DND-41 (cell line): ENCODE measurements at regions not wholly inside any gene's neighbourhood (a gene's known extent, or its start where the extent isn't known, plus 50 kb on each side); places are given as distances from the start of the nearest gene placed in this dataset.
A peak's percentile ranks its signal among the peaks of the same experiment; 100 is the strongest.

Source experiments
- ATAC-seq: fragments of 200-7000 bp; cut with Tn5 transposase; 3 replicates; pipeline ENCODE4 v1.9.1; 2021; ENCODE audit warnings: low read depth; ENCODE audit not compliant: insufficient read depth
- DNase-seq: peaks from one replicate; pipeline ENCODE4 v3.0.0-alpha.2; 2020
- H2AFZ ChIP-seq: 2 replicates; pipeline ENCODE4 v1.6.0; 2012; ENCODE audit warnings: low read depth, low read length
- H3K27ac ChIP-seq: 2 replicates; pipeline ENCODE4 v1.5.1; 2012; ENCODE audit warnings: low read length, inconsistent platforms
- H3K27me3 ChIP-seq: fragments of 200-600 bp; sonication (generic); 2 replicates; pipeline ENCODE4 v1.6.0; 2012; ENCODE audit warnings: low read length, mild to moderate bottlenecking, inconsistent platforms; ENCODE audit not compliant: insufficient read depth, poor library complexity
- H3K36me3 ChIP-seq: 2 replicates; pipeline ENCODE4 v1.5.1; 2012; ENCODE audit warnings: low read length, inconsistent platforms; ENCODE audit not compliant: insufficient read depth
- H3K4me1 ChIP-seq: 2 replicates; pipeline ENCODE4 v1.5.1; 2012; ENCODE audit warnings: mild to moderate bottlenecking, low read length; ENCODE audit not compliant: insufficient read depth
- H3K4me2 ChIP-seq: 2 replicates; pipeline ENCODE4 v1.6.0; 2012; ENCODE audit warnings: mild to moderate bottlenecking, moderate library complexity, low read length, inconsistent platforms; ENCODE audit not compliant: insufficient read depth
- H3K4me3 ChIP-seq, 2 experiments: fragments of 200-600 bp in 1 of 2; shearing (Covaris generic) in 1 of 2; 2 replicates each; pipeline ENCODE4 v1.5.1; 2012 to 2016; ENCODE audit warnings: inconsistent platforms in 2 of 2, low read length in 2 of 2, mild to moderate bottlenecking in 2 of 2, low read depth in 1 of 2, moderate library complexity in 1 of 2
- H3K79me2 ChIP-seq: 2 replicates; pipeline ENCODE4 v1.6.0; 2012; ENCODE audit warnings: low read length, inconsistent platforms; ENCODE audit not compliant: insufficient read depth
- H3K9ac ChIP-seq: 2 replicates; pipeline ENCODE4 v1.6.0; 2012; ENCODE audit warnings: low read depth, mild to moderate bottlenecking, inconsistent platforms, low read length, moderate library complexity
- H3K9me3 ChIP-seq: 2 replicates; pipeline ENCODE4 v1.5.1; 2012; ENCODE audit warnings: low read length, moderate library complexity, mild to moderate bottlenecking, inconsistent platforms; ENCODE audit not compliant: insufficient read depth, severe bottlenecking
- H4K20me1 ChIP-seq: 2 replicates; pipeline ENCODE4 v1.6.0; 2012; ENCODE audit warnings: low read length; ENCODE audit not compliant: insufficient read depth
- CTCF ChIP-seq: IDR thresholded peaks from 2 replicates; pipeline ENCODE4 v1.5.1; 2012; ENCODE audit warnings: borderline replicate concordance, low read length, moderate library complexity, mild to moderate bottlenecking; ENCODE audit not compliant: poor library complexity, severe bottlenecking; ENCODE audit errors: extremely low read depth
- EZH2 ChIP-seq: IDR thresholded peaks from 3 replicates; pipeline ENCODE4 v1.6.1; 2012; ENCODE audit warnings: borderline replicate concordance, low read depth, mild to moderate bottlenecking, moderate library complexity, low read length, inconsistent platforms; ENCODE audit not compliant: severe bottlenecking

- ATAC-seq, result no peak
- H3K4me2 ChIP-seq, result no peak overlapping the region
- H2AFZ ChIP-seq, result no peak overlapping the region
- H3K9ac ChIP-seq, result no peak overlapping the region
- H3K27me3 ChIP-seq, result no peaks in the 10 kb centered on the region
- no peaks in the 10 kb centered on the region for H4K20me1 ChIP-seq
- TF ChIP-seq CTCF (no peak), EZH2 (no peak)
- DNase-seq, result no peak
- H3K79me2 ChIP-seq, result no peaks in the 10 kb centered on the region
- no peak overlapping the region for H3K27ac ChIP-seq
- no peak overlapping the region for H3K4me3 ChIP-seq
- H3K4me1 ChIP-seq, result peaks cover 11% of the 10 kb centered on the region
- no peaks in the 10 kb centered on the region for H3K9me3 ChIP-seq
- no peaks in the 10 kb centered on the region for H3K36me3 ChIP-seq
Measured at GRCh38 chr3:18233987-18234716, 191.0 kb downstream of the SATB1 start.

GRCh38 chr3:18232317-18232716 is 192.8 kb downstream of the SATB1 start:
- DNase-seq, result no peak
- TF ChIP-seq CTCF (no peak), EZH2 (no peak)
- Histone ChIP-seq H3K9me3 (no peaks in the 10 kb centered on the region), H3K27me3 (no peaks in the 10 kb centered on the region), H3K4me1 (peaks cover 3% of the 10 kb centered on the region), H3K4me2 (no peak overlapping the region), H2AFZ (no peak overlapping the region), H3K9ac (no peak overlapping the region), H3K36me3 (no peaks in the 10 kb centered on the region), H3K4me3 (no peak overlapping the region), H3K79me2 (no peaks in the 10 kb centered on the region), H4K20me1 (no peaks in the 10 kb centered on the region), H3K27ac (no peak overlapping the region)
- ATAC-seq, result no peak

- TF ChIP-seq CTCF, result no peak
- no peak for TF ChIP-seq EZH2
- no peak overlapping the region for H3K27ac ChIP-seq
- H3K4me2 ChIP-seq, result no peak overlapping the region
Measured at GRCh38 chr3:18228060-18228459, 197.1 kb downstream of the SATB1 start.

GRCh38 chr3:18225709-18226108 is 199.4 kb downstream of the SATB1 start:
- Histone ChIP-seq H3K4me3 (no peak overlapping the region), H4K20me1 (no peaks in the 10 kb centered on the region), H3K36me3 (no peaks in the 10 kb centered on the region), H3K4me1 (peaks cover 54% of the 10 kb centered on the region), H3K79me2 (no peaks in the 10 kb centered on the region), H3K4me2 (no peak overlapping the region), H3K9ac (no peak overlapping the region), H3K9me3 (no peaks in the 10 kb centered on the region), H3K27ac (peak overlapping the region; percentile 92), H2AFZ (no peak overlapping the region), H3K27me3 (no peaks in the 10 kb centered on the region)
- DNase-seq (no peak), ATAC-seq (no peak)
- no peak for TF ChIP-seq CTCF
- no peak for TF ChIP-seq EZH2

More at GRCh38 chr3:18228060-18228459, 197.1 kb downstream of the SATB1 start:
- ATAC-seq (no peak), DNase-seq (no peak)
- H3K79me2 ChIP-seq, result no peaks in the 10 kb centered on the region
- no peak overlapping the region for H3K9ac ChIP-seq
- H3K4me1 ChIP-seq, result peaks cover 36% of the 10 kb centered on the region
- H3K36me3 ChIP-seq, result no peaks in the 10 kb centered on the region
- H2AFZ ChIP-seq, result no peak overlapping the region
- H4K20me1 ChIP-seq, result no peaks in the 10 kb centered on the region
- H3K9me3 ChIP-seq, result no peaks in the 10 kb centered on the region
- no peak overlapping the region for H3K4me3 ChIP-seq
- H3K27me3 ChIP-seq, result no peaks in the 10 kb centered on the region
